Activated T-cell treated with anti-CD3 and anti-CD28 coated beads, Interleukin-2, amount 50 U/mL, for 4 hours (primary cell): ENCODE measurements at regions not wholly inside any gene's neighbourhood (a gene's known extent, or its start where the extent isn't known, plus 50 kb on each side); places are given as distances from the start of the nearest gene placed in this dataset.

Experiments
- ATAC-seq, 2 donors: fragments of 200-7000 bp; cut with Tn5 transposase; one replicate each; pipeline ENCODE4 v1.10.0; 2021
- DNase-seq: peaks from one replicate; pipeline ENCODE4 v3.0.0-alpha.2; 2020
- H3K27me3 Mint-ChIP-seq: one replicate; pipeline ENCODE4 v1.8.0; 2021; ENCODE audit warnings: low read depth, mixed read lengths
- H3K36me3 Mint-ChIP-seq: one replicate; pipeline ENCODE4 v1.8.0; 2022; ENCODE audit warnings: mixed read lengths; ENCODE audit not compliant: insufficient read depth
- H3K4me1 Mint-ChIP-seq: one replicate; pipeline ENCODE4 v1.8.0; 2021; ENCODE audit warnings: low read depth, mixed read lengths
- H3K4me3 Mint-ChIP-seq: one replicate; pipeline ENCODE4 v1.8.0; 2021; ENCODE audit warnings: mild to moderate bottlenecking, moderate library complexity, mixed read lengths
- H3K9me3 Mint-ChIP-seq: one replicate; pipeline ENCODE4 v1.8.0; 2021; ENCODE audit warnings: mixed read lengths

DNA sequence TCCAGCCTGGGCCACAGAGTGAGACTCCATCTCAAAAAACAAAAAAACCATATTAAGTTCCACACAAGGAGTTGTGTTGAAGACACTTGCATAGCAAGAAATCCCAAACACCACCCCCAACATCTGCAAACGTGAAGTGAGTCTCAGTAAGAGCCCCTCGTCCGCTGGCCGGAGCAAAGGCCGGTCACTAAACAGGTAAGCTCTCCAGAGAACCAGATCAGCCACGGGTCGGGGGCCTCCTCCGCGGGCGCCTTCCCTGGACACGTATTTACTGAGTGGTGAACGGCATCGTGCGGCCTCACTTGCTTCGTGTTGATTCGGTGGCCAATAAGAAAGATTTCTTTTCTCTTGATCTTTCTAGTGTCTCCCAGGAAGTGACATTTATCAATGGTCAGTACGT, 93.6 kb downstream of the MRPL36 start:
- DNase-seq (no peak), ATAC-seq (no peak)
- Mint-ChIP-seq H3K4me3 (no peak overlapping the region), H3K27me3 (peaks cover 27% of the 10 kb centered on the region), H3K4me1 (peaks cover 12% of the 10 kb centered on the region), H3K36me3 (no peaks in the 10 kb centered on the region), H3K9me3 (no peaks in the 10 kb centered on the region)

DNA sequence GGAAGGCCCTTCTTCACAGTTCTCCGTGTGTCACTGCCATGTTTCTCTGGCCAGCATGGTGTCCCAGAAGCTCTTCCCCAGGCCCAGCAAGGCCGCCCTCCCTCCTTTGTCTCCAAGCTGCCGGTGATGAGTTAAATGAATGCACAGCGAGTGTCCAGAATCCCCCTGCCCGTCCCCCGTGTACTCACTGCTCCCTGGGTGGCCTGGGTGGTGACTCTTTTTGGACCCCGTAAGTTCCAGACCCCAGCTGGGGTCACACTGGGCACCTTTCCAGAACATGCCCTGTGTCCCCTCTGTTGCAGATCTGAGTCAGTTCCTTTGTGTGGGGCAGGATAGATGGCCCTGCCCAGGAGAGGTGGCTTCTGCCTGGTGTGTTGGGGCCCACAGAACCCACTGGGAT, 95.0 kb downstream of the MRPL36 start:
- ATAC-seq (no peak), DNase-seq (no peak)
- Mint-ChIP-seq H3K4me3 (no peak overlapping the region), H3K27me3 (peaks cover 30% of the 10 kb centered on the region), H3K36me3 (no peaks in the 10 kb centered on the region), H3K9me3 (no peaks in the 10 kb centered on the region), H3K4me1 (peaks cover 9% of the 10 kb centered on the region)

DNA sequence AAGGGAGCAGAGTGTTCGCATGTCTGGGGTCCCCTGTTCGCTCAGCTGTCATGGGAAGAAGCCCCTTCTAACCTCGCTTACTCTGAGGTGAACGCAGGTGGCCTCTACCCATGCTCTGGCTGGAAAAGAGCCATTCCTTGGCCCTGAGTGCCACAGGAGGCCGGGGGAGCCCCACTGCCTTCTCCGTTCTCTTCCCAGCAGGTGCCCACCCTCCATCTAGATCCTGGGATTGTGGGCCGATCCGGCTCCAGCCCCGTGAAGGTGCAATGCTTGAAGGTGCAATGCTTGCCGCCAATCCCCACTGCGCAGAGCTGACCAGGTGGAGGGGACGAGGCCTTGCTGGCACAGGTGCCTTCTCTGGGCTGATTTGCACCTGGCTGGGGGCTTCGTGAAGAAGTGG, 95.4 kb downstream of the MRPL36 start:
- Mint-ChIP-seq H3K27me3 (peaks cover 30% of the 10 kb centered on the region), H3K36me3 (no peaks in the 10 kb centered on the region), H3K9me3 (no peaks in the 10 kb centered on the region), H3K4me1 (peaks cover 7% of the 10 kb centered on the region), H3K4me3 (no peak overlapping the region)
- DNase-seq (no peak), ATAC-seq (no peak)

DNA sequence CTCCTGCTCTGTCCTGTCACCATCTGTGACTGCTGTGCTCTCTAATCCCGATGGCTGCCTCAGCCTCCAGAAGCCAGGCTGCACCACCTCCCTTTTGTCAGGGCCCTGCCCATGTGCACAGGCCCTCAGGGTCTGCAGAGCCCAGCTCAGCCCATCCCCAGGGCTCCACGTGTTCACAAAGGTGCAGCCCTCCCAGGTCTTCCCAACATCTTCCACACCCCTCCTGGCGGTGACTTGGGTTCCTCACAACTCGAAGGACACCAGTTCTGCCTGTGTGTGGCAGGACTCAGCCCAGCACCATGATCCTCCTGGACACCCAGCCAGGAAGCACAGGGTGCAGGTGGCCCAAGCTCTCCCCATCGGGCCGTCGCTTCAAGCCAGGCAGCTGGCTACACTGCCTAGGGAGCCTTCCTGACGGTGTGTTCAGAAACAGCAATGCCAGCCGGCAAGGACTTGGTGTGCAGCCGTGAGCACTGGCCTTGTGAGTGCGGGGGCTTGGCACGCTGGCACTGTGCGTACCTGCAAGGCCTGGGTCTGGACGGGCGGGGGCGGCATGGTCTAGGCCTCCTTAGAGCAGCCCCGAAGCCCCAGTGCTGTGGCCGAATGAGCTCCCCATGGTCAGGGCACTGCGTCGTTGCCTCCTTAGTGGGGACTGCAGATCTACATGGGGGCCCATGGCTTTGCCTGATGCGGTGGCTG, 96.1 kb downstream of the MRPL36 start:
- Mint-ChIP-seq H3K4me3 (no peak overlapping the region), H3K9me3 (no peaks in the 10 kb centered on the region), H3K4me1 (peaks cover 5% of the 10 kb centered on the region), H3K36me3 (no peaks in the 10 kb centered on the region), H3K27me3 (peaks cover 24% of the 10 kb centered on the region)
- no peak for DNase-seq
- no peak for ATAC-seq

DNA sequence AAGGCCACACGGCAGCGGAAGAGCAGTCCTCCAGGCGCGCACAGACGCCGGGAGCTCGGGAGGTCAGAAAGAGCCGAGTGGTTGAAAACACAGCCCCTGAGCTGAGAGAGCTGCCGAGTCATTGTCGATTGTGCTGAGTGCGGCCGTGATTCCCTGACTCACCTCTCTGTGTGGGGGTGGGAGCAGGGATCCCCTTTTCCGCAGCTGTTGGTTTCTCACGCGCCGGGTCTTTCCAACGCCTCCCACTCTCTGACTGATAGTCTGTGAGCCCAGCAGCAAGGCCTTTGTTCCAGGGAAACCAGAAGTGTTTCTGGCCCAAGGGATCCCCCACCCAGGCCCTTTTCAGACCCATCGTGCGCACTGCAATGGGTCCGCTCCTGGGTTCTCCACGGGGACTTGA, 97.3 kb downstream of the MRPL36 start:
- H3K36me3 Mint-ChIP-seq: no peaks in the 10 kb centered on the region
- no peak for ATAC-seq
- H3K9me3 Mint-ChIP-seq: no peaks in the 10 kb centered on the region
- no peak for DNase-seq
- peaks cover 28% of the 10 kb centered on the region for H3K27me3 Mint-ChIP-seq
- peaks cover 5% of the 10 kb centered on the region for H3K4me1 Mint-ChIP-seq
- no peak overlapping the region for H3K4me3 Mint-ChIP-seq

DNA sequence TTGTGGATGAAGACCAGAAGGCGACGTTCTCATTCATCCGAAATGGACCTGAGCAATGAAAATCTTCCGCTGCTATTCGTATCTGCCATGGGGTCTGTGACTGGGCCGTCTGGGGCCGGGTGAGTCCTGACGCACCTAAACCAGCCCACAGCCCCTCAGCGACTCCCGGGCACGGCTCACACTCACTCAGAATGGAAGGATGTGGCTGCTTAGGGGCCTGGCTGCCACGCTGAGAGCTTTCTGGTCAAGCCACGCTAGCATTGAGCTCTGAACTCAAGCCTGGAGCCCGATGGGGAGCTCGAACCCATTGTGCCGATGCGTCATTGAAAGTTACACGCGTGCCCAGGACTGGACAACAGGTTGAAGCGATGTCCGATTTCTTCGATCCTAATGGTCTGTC, 97.8 kb downstream of the MRPL36 start:
- DNase-seq (no peak), ATAC-seq (no peak)
- no peaks in the 10 kb centered on the region for H3K9me3 Mint-ChIP-seq
- no peaks in the 10 kb centered on the region for H3K36me3 Mint-ChIP-seq
- H3K27me3 Mint-ChIP-seq: peaks cover 28% of the 10 kb centered on the region
- H3K4me1 Mint-ChIP-seq: peaks cover 5% of the 10 kb centered on the region
- no peak overlapping the region for H3K4me3 Mint-ChIP-seq

DNA sequence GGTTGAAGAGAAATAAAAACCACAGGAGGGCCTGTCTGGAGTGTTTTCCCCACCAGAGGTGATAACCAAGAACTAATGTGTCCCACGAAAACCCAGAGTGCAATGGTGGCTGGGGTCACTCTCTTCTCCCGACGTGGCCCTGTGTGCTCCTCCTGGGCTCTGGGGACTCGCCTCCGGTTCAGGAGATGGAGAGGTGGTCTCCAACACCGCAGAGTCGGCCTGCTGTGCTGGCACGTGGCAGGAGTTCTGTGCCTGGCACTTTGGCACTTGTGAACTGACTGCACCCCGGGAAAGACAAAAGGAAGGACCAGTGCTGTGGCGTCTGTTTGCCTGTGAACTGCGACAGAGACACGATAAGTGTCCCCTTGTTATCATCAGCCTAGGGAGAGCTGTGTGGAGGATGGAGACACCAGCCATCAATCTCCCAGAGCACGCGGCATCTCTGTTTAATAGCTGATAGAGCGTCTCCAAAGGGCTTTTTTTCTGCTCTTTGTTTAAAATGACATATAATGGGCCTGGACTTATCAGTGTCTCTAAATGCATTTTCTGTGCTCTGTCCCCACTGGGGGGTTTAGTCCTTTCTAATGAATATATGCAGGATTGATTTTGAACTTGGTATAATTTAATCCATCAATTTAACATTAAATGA, 98.3 kb downstream of the MRPL36 start:
- H3K9me3 Mint-ChIP-seq: no peaks in the 10 kb centered on the region
- no peak overlapping the region for H3K4me3 Mint-ChIP-seq
- no peaks in the 10 kb centered on the region for H3K36me3 Mint-ChIP-seq
- H3K27me3 Mint-ChIP-seq: peaks cover 28% of the 10 kb centered on the region
- ATAC-seq (no peak), DNase-seq (no peak)
- peaks cover 5% of the 10 kb centered on the region for H3K4me1 Mint-ChIP-seq

DNA sequence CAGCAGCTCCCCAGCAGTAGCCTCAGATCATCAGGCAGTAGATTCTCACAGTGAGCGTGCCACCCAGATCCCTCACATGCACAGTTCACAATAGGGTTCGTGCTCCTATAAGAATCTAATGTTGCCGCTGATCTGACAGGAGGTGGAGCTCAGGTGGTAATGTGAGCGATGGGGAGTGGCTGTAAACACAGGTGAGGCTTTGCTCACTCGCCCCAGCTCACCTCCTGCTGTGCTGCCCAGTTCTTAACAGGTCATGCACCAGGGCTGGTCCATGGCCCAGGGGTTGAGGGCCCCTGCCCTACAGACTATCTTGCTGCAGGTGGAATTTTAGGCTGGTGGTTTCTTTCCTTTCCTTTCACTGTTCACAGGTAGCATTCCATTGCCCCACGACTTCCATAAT, 100.2 kb downstream of the MRPL36 start:
- DNase-seq: no peak
- ATAC-seq: peak in 1 of 2 donors; percentile 25
- H3K4me3 Mint-ChIP-seq: no peak overlapping the region

DNA sequence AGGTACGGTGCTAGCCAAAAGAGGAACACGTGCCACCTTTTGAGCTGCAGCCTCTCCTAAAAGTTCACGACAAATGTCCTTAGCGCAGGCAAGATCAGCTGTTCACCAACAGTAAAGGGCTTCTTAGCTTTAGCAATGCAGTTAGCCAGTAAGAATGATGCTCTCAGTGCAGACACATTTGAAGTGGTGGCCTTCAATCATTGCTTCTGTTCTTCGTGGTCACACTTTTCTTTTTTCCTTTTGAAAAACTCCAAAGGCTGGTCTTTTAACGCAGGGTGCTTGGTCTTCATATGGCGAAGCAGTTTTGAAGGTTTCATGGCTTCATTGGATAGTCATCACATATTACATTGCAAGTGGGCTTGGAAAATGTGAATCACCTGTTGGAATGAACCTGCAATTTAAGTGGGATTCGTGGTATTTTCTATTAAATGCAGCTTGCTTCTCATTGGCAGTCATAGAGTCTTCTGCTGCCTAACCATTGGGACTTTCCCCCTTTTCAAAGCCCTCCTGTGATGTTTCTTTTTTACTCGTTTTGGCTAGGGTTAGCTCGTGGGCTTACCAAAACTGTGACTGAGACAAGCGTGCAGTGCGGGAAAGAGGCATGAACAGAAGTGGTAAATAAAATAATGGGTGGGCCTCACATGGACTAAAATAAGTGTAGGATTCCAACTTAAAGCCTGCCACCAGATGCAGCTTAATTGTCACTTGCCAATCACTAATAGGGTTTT, 100.9 kb downstream of the MRPL36 start:
- no peak for DNase-seq
- H3K4me3 Mint-ChIP-seq: no peak overlapping the region

More for the DNA sequence above, 100.2 kb downstream of the MRPL36 start:
- peaks cover 28% of the 10 kb centered on the region for H3K27me3 Mint-ChIP-seq
- peaks cover 5% of the 10 kb centered on the region for H3K4me1 Mint-ChIP-seq
- no peaks in the 10 kb centered on the region for H3K36me3 Mint-ChIP-seq
- no peaks in the 10 kb centered on the region for H3K9me3 Mint-ChIP-seq

DNA sequence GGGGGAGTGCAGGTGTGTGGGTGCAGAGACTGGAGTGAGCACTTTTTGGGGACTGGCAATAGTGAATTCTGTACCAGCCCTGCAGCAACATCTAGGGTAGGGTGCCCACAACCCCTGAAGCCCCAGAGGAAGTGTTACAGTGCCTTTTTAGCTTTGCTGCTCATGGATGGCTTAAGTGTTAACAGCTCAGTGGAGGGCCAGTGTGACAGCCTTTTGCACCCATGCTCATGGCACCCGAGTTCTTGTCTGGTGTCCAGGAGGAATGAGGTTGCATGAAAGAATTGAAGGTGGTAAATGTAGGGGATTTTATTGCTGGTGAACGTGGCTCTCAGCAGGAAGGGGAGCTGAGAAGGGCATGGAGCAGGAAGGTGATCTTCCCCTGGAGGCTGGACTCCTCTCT, 107.3 kb downstream of the MRPL36 start:
- Mint-ChIP-seq H3K36me3 (no peaks in the 10 kb centered on the region), H3K27me3 (peaks cover 12% of the 10 kb centered on the region), H3K4me3 (no peak overlapping the region), H3K9me3 (peaks cover 11% of the 10 kb centered on the region), H3K4me1 (no peaks in the 10 kb centered on the region)
- DNase-seq: no peak
- no peak for ATAC-seq

More for the DNA sequence above, 100.9 kb downstream of the MRPL36 start:
- Mint-ChIP-seq H3K4me1 (peaks cover 5% of the 10 kb centered on the region), H3K9me3 (no peaks in the 10 kb centered on the region), H3K36me3 (no peaks in the 10 kb centered on the region), H3K27me3 (peaks cover 28% of the 10 kb centered on the region)
- peak; percentile 85 to 87 for ATAC-seq

DNA sequence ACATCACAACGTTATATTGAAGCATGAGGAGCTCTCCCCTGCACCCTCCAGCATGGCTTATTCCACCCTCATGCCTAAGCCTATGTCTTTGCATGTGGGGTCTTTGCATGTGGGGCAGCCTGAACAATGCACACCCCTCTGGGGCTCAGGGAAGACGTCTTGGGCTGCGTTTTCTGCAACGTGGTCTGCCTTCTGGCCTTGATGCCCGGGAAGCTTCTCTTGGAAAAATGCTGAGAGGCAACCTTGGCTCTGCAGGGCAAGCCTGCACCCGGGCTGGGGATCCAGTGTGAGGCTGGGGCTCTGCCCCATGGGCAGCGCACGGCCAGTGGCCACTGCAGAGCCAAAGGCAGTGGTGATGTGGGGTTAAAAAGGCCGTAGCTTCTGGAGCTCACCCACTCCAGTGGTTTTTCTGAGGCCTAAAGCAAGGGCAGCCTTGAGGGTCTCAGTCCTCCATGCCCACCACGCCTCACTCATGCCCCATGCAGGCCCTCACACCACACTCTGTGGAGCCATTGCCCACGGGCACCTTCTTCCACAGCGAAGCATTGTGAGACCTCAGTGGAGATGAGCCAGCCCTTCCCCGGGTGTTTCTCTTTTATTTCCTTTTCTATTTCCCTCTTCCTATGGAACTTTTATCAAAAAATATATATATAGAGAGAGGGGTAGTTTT, 112.2 kb downstream of the MRPL36 start:
- H3K4me3 Mint-ChIP-seq: no peak overlapping the region
- H3K4me1 Mint-ChIP-seq: no peaks in the 10 kb centered on the region
- peaks cover 11% of the 10 kb centered on the region for H3K9me3 Mint-ChIP-seq
- no peaks in the 10 kb centered on the region for H3K36me3 Mint-ChIP-seq
- no peak for DNase-seq
- peaks cover 5% of the 10 kb centered on the region for H3K27me3 Mint-ChIP-seq
- ATAC-seq: no peak

DNA sequence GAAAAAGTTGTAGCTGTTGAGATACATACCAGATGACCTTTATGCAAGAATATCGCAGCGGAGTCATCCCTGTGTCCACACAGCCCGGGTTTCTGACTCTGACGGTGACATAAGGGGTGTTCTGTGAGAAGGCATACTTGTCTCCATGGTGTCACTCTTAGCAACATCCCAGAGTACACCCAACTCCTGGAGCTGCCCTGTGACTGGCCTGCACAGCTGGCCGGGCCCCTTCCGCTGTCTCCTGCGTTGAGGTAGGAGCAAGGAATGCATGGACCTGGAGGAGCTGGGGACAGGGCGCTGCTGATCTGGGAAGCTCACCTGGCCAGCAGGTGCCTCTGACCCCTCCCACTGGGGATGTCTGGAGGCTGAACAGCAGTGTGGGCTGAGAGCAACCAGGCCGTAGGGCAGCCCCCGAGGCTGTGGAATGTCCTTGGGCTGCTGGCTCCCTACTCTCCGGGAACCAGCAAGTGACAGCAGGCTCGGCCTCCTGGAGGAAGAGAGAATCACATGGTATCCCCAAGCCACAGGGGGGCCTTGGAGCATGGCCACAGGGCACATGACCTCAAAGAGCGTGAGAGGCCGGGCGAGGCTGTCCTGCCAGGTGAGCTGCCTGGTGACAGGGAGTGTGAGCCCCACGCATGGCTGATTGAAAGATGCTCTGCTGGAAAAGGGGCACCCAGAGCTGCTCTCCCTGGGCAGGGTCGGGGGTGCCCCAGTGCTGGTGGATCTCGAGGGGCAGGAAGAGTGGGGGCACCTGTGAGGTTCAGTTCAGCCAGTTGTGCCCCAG, 113.4 kb downstream of the MRPL36 start:
- H3K9me3 Mint-ChIP-seq: peaks cover 11% of the 10 kb centered on the region

DNA sequence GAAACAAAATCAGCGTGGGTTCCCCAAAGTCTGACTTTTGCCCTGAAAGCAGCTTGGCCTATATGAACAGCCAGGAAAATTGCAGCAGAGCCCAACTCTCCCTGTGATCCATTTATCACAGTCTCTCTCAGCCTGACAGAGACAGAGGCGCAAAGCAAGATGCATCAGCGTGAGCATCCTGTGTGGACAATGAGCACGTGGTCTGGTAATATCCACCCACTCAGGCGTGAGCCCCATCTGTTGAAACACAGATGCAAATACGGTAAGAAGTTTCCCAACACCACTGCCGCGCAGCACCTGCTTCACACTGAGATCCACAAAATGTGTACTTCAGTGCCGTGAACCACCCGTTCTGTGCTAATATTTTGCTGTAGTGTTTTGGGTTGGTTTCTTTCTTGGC, 114.6 kb downstream of the MRPL36 start:
- DNase-seq: no peak
- Mint-ChIP-seq H3K4me1 (no peaks in the 10 kb centered on the region), H3K4me3 (no peak overlapping the region), H3K9me3 (peaks cover 12% of the 10 kb centered on the region), H3K36me3 (no peaks in the 10 kb centered on the region), H3K27me3 (peaks cover 16% of the 10 kb centered on the region)
- no peak for ATAC-seq

More for the DNA sequence above, 113.4 kb downstream of the MRPL36 start:
- H3K36me3 Mint-ChIP-seq: no peaks in the 10 kb centered on the region
- DNase-seq (no peak), ATAC-seq (no peak)
- no peaks in the 10 kb centered on the region for H3K4me1 Mint-ChIP-seq
- H3K4me3 Mint-ChIP-seq: no peak overlapping the region
- H3K27me3 Mint-ChIP-seq: peaks cover 7% of the 10 kb centered on the region

DNA sequence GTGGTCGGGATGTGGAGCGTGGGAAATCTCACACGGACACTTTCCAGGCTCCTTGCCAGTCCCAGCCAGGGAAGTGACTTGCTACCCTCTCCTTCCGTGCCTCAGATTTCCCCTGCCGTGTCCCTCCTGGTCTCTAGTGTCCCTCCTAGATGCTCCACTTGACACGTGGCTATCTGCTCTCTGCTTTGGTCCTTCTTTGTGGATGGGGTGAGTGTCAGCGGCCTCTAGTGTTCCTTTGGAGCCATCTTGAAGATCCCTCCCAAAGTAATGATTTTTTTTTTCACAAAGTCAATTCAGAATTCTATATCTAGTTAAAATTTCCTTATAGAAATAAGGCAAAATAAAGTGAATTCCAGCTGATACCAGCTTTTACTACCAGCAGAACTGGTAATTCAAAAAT, 117.7 kb downstream of the MRPL36 start:
- Mint-ChIP-seq H3K4me3 (no peak overlapping the region), H3K36me3 (no peaks in the 10 kb centered on the region), H3K27me3 (peaks cover 28% of the 10 kb centered on the region), H3K9me3 (peaks cover 10% of the 10 kb centered on the region), H3K4me1 (no peaks in the 10 kb centered on the region)
- ATAC-seq (no peak), DNase-seq (no peak)
